Left ventricle myocardium inferior (tissue), 1 donor: ENCODE measurements at regions not wholly inside any gene's neighbourhood (a gene's known extent, or its start where the extent isn't known, plus 50 kb on each side); places are given as distances from the start of the nearest gene placed in this dataset.

ENCODE experiments used
- DNase-seq: peaks from one replicate; pipeline ENCODE4 v3.0.0-alpha.2; 2020
- H3K27ac ChIP-seq: fragments of 200-600 bp; replicated peaks from 2 replicates; pipeline ENCODE4 v1.8.0; 2021
- H3K27me3 ChIP-seq: fragments of 200-600 bp; 2 replicates; pipeline ENCODE4 v1.8.0; 2021; ENCODE audit warnings: low read depth
- H3K36me3 ChIP-seq: fragments of 200-600 bp; 2 replicates; pipeline ENCODE4 v1.8.0; 2021
- H3K4me1 ChIP-seq: fragments of 200-600 bp; 2 replicates; pipeline ENCODE4 v1.8.0; 2021
- H3K4me3 ChIP-seq: fragments of 200-600 bp; 2 replicates; pipeline ENCODE4 v1.8.0; 2021; ENCODE audit warnings: mild to moderate bottlenecking, moderate library complexity
- H3K9me3 ChIP-seq: fragments of 200-600 bp; replicated peaks from 2 replicates; pipeline ENCODE4 v1.8.0; 2021
- CTCF ChIP-seq: fragments of 200-600 bp; IDR thresholded peaks from 2 replicates; pipeline ENCODE4 v1.8.0; 2021; ENCODE audit warnings: antibody characterized with exemption, mild to moderate bottlenecking, borderline replicate concordance
- intact Hi-C: fragments of 100-400 bp; cut with micrococcal nuclease; formaldehyde crosslinking; loops from one replicate; pipeline ENCODE4 v1.11.0; 2022
- donor health status: DM: no; HTN: yes; CAD: no; lungs with severe emphysema.

GRCh38 chr4:11727903-11728564 is 299.3 kb upstream of the HS3ST1 start:
- no peaks in the 10 kb centered on the region for H3K9me3 ChIP-seq
- H3K4me1 ChIP-seq: no peaks in the 10 kb centered on the region
- no peak for TF ChIP-seq CTCF
- H3K27me3 ChIP-seq: no peaks in the 10 kb centered on the region
- no peak for DNase-seq
- no peaks in the 10 kb centered on the region for H3K36me3 ChIP-seq
- no peak overlapping the region for H3K27ac ChIP-seq
- intact Hi-C loops: no loop called here
- H3K4me3 ChIP-seq: no peak overlapping the region

GRCh38 chr4:11724731-11725130 is 296.0 kb upstream of the HS3ST1 start:
- Histone ChIP-seq H3K27me3 (no peaks in the 10 kb centered on the region), H3K4me3 (no peak overlapping the region), H3K36me3 (no peaks in the 10 kb centered on the region), H3K4me1 (peaks cover 3% of the 10 kb centered on the region), H3K27ac (no peak overlapping the region), H3K9me3 (no peaks in the 10 kb centered on the region)
- TF ChIP-seq CTCF: no peak
- DNase-seq: no peak
- intact Hi-C loops: no loop called here

GRCh38 chr4:11722223-11722622 is 293.5 kb upstream of the HS3ST1 start:
- Histone ChIP-seq H3K27me3 (no peaks in the 10 kb centered on the region), H3K4me1 (peaks cover 3% of the 10 kb centered on the region), H3K27ac (no peak overlapping the region), H3K4me3 (no peak overlapping the region), H3K36me3 (no peaks in the 10 kb centered on the region), H3K9me3 (no peaks in the 10 kb centered on the region)
- DNase-seq: no peak
- TF ChIP-seq CTCF: no peak
- intact Hi-C loops: no loop called here

GRCh38 chr4:11720292-11720691 is 291.6 kb upstream of the HS3ST1 start:
- no peaks in the 10 kb centered on the region for H3K9me3 ChIP-seq
- no peak overlapping the region for H3K27ac ChIP-seq
- no peak for DNase-seq
- intact Hi-C loops: no loop called here
- TF ChIP-seq CTCF: peak; percentile 84
- H3K36me3 ChIP-seq: no peaks in the 10 kb centered on the region
- no peaks in the 10 kb centered on the region for H3K27me3 ChIP-seq
- peaks cover 3% of the 10 kb centered on the region for H3K4me1 ChIP-seq
- no peak overlapping the region for H3K4me3 ChIP-seq

- peaks cover 3% of the 10 kb centered on the region for H3K4me1 ChIP-seq
- no peaks in the 10 kb centered on the region for H3K27me3 ChIP-seq
- DNase-seq: no peak
- no peak for TF ChIP-seq CTCF
- no peaks in the 10 kb centered on the region for H3K36me3 ChIP-seq
- no peak overlapping the region for H3K4me3 ChIP-seq
- no peaks in the 10 kb centered on the region for H3K9me3 ChIP-seq
- intact Hi-C loops: no loop called here
- no peak overlapping the region for H3K27ac ChIP-seq
Observed at GRCh38 chr4:11719879-11720278, 291.2 kb upstream of the HS3ST1 start.
